Tibial artery (tissue), 4 donors: ENCODE measurements at regions not wholly inside any gene's neighbourhood (a gene's known extent, or its start where the extent isn't known, plus 50 kb on each side); places are given as distances from the start of the nearest gene placed in this dataset.

ENCODE experiments used
- DNase-seq, 2 donors: peaks; one replicate each; pipeline ENCODE4 v3.0.0-alpha.2; 2019
- H3K27ac ChIP-seq, 2 donors: fragments of 200-600 bp; sonication (generic) in 1 of 2; 1 replicate in 1 of 2; 2 replicates in 1 of 2; pipeline ENCODE4 v1.5.1; 2018 to 2019; ENCODE audit warnings: mild to moderate bottlenecking in 1 of 2
- H3K27me3 ChIP-seq, 2 donors: fragments of 200-600 bp; sonication (generic) in 1 of 2; one replicate each; pipeline versions ENCODE4 v1.5.1 to v1.6.0; 2016 to 2019
- H3K36me3 ChIP-seq, 3 donors: fragments of 200-600 bp; sonication (generic) in 2 of 3; one replicate each; pipeline ENCODE4 v1.5.1; 2016 to 2019; ENCODE audit warnings: mild to moderate bottlenecking in 2 of 3
- H3K4me1 ChIP-seq, 4 donors: fragments of 200-600 bp; sonication (generic) in 2 of 4; 1 replicate in 3 of 4; 2 replicates in 1 of 4; pipeline ENCODE4 v1.5.1; 2016 to 2019
- H3K4me3 ChIP-seq, 2 donors: fragments of 200-600 bp; sonication (generic) in 1 of 2; 1 replicate in 1 of 2; 2 replicates in 1 of 2; pipeline ENCODE4 v1.5.1; 2018 to 2019; ENCODE audit warnings: mild to moderate bottlenecking in 2 of 2
- H3K9me3 ChIP-seq, 3 donors: fragments of 200-600 bp; sonication (generic) in 1 of 3; one replicate each; pipeline ENCODE4 v1.5.1; 2016 to 2019
- intact Hi-C: fragments of 100-400 bp; cut with DNase I; formaldehyde crosslinking; loops from one replicate; pipeline ENCODE4 v1.15.0; 2023; ENCODE audit warnings: low total_unique reads
- TF ChIP-seq, protein P1 (sequence below), 2 experiments: fragments of 200-600 bp in 1 of 2; fragments of 450-650 bp in 1 of 2; IDR thresholded peaks; one replicate each; pipeline ENCODE4 v1.5.1; 2017 to 2019; ENCODE audit warnings: antibody characterized with exemption in 2 of 2, mild to moderate bottlenecking in 1 of 2, moderate library complexity in 1 of 2

DNA sequence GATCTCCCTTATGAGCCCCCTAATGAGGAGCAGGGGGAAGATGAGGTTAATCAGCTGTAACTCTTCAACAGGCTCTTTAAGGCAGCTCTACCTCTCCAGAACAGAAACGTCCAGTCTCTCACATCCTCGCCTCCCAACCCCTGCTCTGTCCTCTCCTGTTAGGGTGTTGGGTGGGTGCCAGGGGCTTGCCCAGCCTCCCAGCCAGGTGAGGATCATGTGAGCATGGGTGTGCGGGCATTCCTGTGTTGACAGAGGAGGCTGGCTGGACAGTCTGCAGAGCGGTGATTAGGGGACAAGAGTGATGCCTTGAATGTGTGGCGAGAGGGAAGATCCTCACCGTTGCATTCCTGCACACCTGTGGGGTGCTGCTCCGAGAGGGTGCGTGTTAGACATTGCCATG, 51.7 kb downstream of the CCDC180 start:
- Histone ChIP-seq H3K36me3 (peaks cover 22 to 76% (median 28%) of the 10 kb centered on the region in 3 donors), H3K4me3 (no peak overlapping the region), H3K27ac (no peak overlapping the region), H3K27me3 (no peaks in the 10 kb centered on the region), H3K4me1 (no peaks in the 10 kb centered on the region), H3K9me3 (no peaks in the 10 kb centered on the region)
- TF ChIP-seq, protein P1, sequence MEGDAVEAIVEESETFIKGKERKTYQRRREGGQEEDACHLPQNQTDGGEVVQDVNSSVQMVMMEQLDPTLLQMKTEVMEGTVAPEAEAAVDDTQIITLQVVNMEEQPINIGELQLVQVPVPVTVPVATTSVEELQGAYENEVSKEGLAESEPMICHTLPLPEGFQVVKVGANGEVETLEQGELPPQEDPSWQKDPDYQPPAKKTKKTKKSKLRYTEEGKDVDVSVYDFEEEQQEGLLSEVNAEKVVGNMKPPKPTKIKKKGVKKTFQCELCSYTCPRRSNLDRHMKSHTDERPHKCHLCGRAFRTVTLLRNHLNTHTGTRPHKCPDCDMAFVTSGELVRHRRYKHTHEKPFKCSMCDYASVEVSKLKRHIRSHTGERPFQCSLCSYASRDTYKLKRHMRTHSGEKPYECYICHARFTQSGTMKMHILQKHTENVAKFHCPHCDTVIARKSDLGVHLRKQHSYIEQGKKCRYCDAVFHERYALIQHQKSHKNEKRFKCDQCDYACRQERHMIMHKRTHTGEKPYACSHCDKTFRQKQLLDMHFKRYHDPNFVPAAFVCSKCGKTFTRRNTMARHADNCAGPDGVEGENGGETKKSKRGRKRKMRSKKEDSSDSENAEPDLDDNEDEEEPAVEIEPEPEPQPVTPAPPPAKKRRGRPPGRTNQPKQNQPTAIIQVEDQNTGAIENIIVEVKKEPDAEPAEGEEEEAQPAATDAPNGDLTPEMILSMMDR (IDR thresholded peaks at IDR 0.05) = no peak
- DNase-seq = no peak
- intact Hi-C loops = no loop called here
